H1 (cell line): ENCODE measurements at regions not wholly inside any gene's neighbourhood (a gene's known extent, or its start where the extent isn't known, plus 50 kb on each side); places are given as distances from the start of the nearest gene placed in this dataset.

Source experiments
- CHD2 ChIP-seq: IDR thresholded peaks from 2 replicates; pipeline ENCODE4 v1.6.1; 2012; ENCODE audit warnings: low read length, improper control_type of control experiment
- CHD7 ChIP-seq: fragments of 300-600 bp; sonication (generic); IDR thresholded peaks from 2 replicates; pipeline ENCODE4 v1.7.1; 2012; ENCODE audit warnings: low read length, moderate library complexity, mild to moderate bottlenecking, inconsistent platforms; ENCODE audit not compliant: insufficient replicate concordance
- EP300 ChIP-seq, 2 experiments: IDR thresholded peaks; 1 replicate in 1 of 2; 2 replicates in 1 of 2; pipeline ENCODE4 v1.6.1; 2011 to 2012; ENCODE audit warnings: low read depth in 2 of 2, low read length in 2 of 2, mild to moderate bottlenecking in 2 of 2, borderline replicate concordance in 1 of 2, inconsistent platforms in 1 of 2, moderate library complexity in 1 of 2
- HDAC2 ChIP-seq, 2 experiments: fragments of 300-600 bp in 1 of 2; sonication (generic) in 1 of 2; IDR thresholded peaks; 2 replicates each; pipeline ENCODE4 v1.6.1; 2011 to 2012; ENCODE audit warnings: low read depth in 2 of 2, low read length in 2 of 2, mild to moderate bottlenecking in 2 of 2, moderate library complexity in 2 of 2, borderline replicate concordance in 1 of 2, inconsistent platforms in 1 of 2
- KDM5A ChIP-seq: fragments of 200-600 bp; IDR thresholded peaks from 2 replicates; pipeline ENCODE4 v1.7.1; 2012; ENCODE audit warnings: mild to moderate bottlenecking, low read length, inconsistent platforms, mixed read lengths
- TBP ChIP-seq: IDR thresholded peaks from 2 replicates; pipeline ENCODE4 v1.6.1; 2011; ENCODE audit warnings: low read depth, low read length, improper control_type of control experiment

DNA sequence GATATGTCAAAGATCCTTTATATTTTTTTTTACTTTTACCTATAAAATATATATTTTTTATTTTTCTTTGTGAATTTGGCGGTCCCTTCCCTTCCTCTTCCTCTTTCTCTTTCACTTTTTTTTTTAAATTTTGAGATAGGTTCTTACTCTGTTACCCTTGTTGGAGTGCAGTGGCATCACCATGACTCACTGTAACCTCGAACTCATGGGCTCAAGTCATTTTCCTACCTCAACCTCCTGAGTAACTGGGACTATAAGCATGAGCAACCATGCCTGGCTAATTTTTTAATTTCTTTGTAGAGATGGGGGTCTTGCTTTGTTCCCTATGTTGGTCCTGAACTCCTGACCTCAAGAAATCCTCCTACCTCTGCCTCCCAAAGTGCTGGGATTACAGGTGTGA lies 258.0 kb upstream of the CLINT1 start (continued):
- TF ChIP-seq CHD7 (no peak), KDM5A (no peak), TBP (no peak), HDAC2 (IDR thresholded peaks at IDR 0.05; ENCODE audit: borderline replicate concordance in 1 of 2, low read depth in 2 of 2, low read length in 2 of 2) (no peak), CHD2 (no peak), EP300 (IDR thresholded peaks at IDR 0.05; ENCODE audit: borderline replicate concordance in 1 of 2, low read depth in 2 of 2, low read length in 2 of 2) (no peak)
